Left ventricle myocardium superior (tissue), 1 donor: ENCODE measurements at regions not wholly inside any gene's neighbourhood (a gene's known extent, or its start where the extent isn't known, plus 50 kb on each side); places are given as distances from the start of the nearest gene placed in this dataset.
A peak's percentile ranks its signal among the peaks of the same experiment; 100 is the strongest.

Experiments used
- ATAC-seq: fragments of 200-7000 bp; cut with Tn5 transposase; one replicate; pipeline ENCODE4 v1.9.1; 2020; ENCODE audit warnings: mild to moderate bottlenecking, moderate library complexity
- DNase-seq: peaks from one replicate; pipeline ENCODE4 v3.0.0-alpha.2; 2020
- intact Hi-C: fragments of 100-400 bp; cut with micrococcal nuclease; formaldehyde crosslinking; loops from one replicate; pipeline ENCODE4 v1.11.0; 2022
- donor health status: DM: no; HTN: yes; CAD: no; lungs with severe emphysema.

GRCh38 chr11:116415095-116415494, 357.7 kb downstream of the BUD13 start:
- no peak for ATAC-seq
- no peak for DNase-seq
- intact Hi-C loops: no loop called here

DNA sequence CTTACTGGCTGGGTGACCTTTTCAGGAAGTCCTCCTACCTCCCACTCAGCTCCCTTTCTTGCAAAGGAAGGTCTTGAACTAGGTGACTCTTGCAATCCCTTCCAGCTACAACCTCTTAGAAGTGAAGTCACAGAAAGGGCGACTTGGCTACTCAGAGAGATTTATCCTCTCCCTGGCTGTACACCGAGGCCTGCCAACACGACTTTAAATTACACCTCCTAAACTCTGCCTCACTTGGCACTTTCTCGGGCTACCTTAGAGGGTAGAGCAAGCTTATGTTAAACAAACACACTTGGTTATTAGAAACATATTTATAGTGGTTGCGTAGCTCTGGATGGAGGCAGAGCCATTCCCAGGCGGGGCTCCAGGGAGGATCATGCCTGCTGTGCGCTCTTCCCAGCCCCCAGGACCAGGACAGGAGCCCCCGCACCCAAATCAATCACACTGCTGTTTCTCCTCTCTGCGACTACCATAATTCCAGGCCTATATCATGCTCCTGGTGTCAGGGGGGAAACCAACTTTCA, 358.4 kb downstream of the BUD13 start:
- ATAC-seq: no peak
- no peak for DNase-seq
- intact Hi-C loops: no loop called here

DNA sequence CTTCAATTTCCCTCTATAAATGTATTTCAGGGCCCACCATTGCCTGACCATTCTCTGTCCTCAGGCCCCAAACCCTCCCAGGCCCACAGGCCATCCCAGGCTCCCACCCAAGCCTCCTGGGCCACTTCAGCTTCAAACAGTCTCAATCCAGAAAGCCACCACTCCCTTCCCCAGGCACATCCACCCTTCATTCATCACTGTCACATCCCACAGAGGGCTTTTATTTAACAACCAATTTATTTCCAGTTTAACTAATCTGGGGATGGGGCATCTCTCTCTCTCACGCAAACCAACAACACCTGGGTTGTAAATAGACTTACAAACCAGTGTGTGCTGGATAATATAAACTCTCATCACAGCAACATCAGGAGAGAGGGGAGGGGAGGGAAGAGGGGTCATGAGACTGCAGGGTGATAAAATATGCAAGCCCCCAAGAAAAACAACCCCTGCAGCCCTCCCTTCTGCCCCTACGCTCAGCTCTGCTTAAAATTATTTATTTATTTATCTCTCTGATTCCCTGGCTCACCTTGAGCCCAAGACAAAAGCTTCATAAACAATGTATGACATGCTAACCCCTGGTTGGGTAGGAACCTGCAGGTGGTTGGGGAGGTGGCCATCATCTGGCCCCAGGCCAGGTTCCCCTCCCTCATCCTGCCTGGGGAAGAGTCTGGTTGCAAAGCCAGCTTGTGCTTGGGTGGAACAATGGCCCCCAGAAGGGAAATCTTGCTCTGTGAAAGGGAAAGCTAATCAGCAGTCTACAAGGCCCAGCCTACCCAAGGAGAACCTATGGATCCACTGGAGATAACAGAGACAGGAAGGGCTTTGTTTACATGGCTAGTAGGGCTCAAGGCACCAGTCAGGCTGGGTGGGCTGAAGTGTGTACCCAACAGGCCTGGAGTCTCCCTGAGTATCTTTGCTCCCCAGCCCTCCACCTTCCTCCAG, 359.2 kb downstream of the BUD13 start:
- ATAC-seq (no peak), DNase-seq (no peak)
- intact Hi-C loops: no loop called here

DNA sequence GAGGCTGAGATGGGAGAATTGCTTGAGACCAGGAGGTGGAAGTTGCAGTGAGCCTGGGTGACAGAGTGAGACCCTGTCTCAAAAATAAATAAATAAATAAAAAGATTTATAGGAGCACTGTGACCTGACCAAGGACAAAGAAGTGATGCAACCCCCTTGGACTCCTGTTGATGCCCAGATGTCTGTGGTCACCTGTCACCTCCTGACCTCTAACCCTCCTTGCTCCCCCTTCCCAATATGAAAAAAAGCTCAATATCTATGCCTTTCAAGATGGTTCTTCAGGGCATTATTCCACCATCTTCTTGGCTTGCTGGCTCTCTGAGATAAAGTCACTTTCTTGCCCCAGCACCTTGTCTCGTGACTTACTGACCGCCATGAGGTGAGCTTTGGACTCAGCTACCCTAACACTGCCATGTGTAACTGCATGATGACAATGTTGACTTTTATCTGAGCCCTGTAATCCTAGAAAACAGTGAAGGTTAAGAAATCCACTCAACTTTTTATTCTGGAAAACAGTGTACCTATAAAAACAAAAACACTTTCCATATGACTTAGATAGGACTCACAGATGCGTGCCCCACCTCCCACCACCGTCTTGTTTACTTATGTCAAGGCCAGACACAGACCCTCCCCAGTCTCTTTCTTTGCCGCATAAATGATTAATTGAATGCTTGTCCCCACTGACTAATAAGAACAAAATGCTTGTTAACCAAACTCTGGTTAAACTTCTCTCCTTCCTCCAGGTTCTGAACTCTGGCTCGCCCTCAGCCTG, 360.5 kb downstream of the BUD13 start:
- ATAC-seq (no peak), DNase-seq (no peak)
- intact Hi-C loops: no loop called here

- intact Hi-C loops: no loop called here
- no peak for DNase-seq
- ATAC-seq: no peak
These were observed 363.5 kb downstream of the BUD13 start for GRCh38 chr11:116409238-116409637.

GRCh38 chr11:116406042-116406441, 366.7 kb downstream of the BUD13 start:
- ATAC-seq (no peak), DNase-seq (no peak)
- intact Hi-C loops: no loop called here

DNA sequence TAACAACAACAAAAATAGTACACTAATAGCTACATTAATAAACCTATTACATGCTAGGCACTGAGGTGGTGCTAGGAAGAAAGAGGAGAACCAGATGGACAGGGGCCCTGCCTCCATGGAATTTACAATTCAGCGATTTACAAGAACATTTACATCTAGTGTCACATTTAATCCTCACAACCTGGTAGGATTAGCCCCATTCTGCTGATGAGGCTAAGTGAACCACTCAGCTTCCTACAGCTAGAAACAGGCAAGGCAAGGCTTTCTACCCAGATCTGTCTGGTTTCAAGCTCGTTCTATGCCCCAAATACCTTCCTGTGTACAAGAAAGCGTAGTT, 368.4 kb downstream of the BUD13 start:
- intact Hi-C loops: no loop called here
- DNase-seq: no peak

DNA sequence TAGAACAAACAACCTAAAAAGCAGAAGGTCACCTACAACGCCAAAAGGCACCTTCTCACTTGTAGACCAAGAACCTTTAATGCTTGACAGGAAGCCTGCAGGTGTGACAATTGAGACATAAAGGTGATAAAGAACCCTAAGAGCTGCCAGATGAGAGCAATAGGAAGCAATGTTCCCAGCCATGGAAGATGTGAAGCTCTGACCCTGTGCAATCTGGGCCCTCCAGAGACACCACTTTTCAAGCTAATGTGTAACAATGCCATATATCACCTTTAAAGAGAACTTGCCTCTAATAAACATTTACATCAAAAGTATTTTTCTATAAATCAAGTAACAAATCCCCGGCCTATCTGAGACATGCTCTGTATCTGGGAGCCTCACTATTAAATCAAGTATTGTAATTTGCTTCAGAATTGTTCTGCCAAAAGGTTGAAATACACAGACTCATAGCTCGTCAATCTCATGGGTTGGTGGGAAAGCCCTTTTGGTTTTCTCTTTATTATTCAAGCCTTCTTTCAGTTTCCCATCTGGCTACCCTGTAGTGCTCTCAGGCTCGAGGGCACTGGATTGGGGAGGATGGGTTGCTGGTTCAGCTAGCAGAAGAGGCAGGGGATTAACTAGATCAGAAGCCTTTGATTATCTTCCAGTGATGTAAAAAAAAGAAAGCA, 368.9 kb downstream of the BUD13 start:
- DNase-seq: no peak
- no peak for ATAC-seq
- intact Hi-C loops: no loop called here

More for the DNA sequence above, 368.4 kb downstream of the BUD13 start:
- no peak for ATAC-seq

DNA sequence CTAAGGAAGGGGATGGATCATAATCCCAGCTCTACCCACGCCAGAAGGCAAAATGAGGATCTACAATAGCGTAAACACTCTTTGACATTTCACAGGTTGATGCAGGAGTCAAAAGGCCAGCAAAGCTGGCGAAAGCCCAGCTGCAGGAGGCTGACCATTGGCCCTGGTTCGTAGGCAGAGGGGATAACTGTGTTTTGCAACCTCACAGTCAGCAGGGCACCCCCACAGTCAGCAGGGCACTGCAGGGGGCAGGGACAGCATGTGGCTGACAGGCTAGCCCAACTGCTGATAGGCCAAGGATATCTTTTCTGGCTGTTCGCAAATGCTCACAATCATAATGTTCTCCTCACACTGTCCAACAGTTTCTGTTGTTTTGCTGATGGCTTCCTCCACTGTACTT, 372.7 kb downstream of the BUD13 start:
- DNase-seq: no peak
- ATAC-seq: no peak
- intact Hi-C loops: no loop called here

GRCh38 chr11:116397602-116398084, 375.1 kb downstream of the BUD13 start:
- DNase-seq (no peak), ATAC-seq (no peak)
- intact Hi-C loops: no loop called here

- DNase-seq: no peak
- intact Hi-C loops: no loop called here
- ATAC-seq: no peak
These were observed 376.5 kb downstream of the BUD13 start for GRCh38 chr11:116396331-116396730.

DNA sequence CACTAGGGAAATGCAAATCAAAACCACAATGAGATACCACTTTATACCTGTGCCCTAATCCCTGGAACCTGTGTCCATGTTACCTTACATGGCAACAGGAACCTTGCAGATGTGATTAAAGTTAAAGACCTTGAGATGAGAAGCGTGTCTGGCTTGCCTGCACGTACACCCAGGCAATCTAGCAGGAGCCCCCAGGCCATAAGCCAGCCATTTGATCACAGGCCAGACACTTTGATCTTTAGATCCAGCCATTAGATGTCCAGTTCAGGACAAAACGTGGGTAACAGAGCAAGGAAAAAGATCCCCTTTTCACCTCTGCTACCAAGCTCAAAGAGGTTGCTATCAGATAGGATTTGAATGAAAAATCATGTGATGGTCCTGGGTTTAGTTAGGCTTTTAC, 378.8 kb downstream of the BUD13 start:
- no peak for DNase-seq
- ATAC-seq: no peak
- intact Hi-C loops: no loop called here

- intact Hi-C loops: no loop called here
These were observed 381.8 kb downstream of the BUD13 start for GRCh38 chr11:116390963-116391362.

DNA sequence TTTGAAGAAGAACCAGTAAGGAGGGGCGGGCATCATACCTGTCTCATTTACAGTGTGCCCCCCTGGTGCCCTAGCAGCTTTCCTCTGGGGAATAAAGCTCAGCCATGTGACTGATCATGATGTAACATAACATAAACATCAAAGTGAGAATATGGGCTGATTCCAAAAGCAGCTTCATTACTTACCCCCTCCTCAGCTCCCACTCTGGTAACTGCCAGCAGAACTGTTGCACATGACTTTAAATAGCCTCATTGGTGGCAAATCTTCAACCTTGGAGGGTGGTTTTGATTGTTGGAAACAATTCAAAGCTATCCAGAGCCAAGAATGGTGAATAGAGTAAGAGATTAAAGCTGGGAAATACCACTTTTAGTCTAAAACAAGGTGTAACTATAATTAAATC, 384.6 kb downstream of the BUD13 start:
- intact Hi-C loops: no loop called here
- no peak for ATAC-seq
- no peak for DNase-seq

More at GRCh38 chr11:116390963-116391362, 381.8 kb downstream of the BUD13 start:
- no peak for ATAC-seq
- DNase-seq: no peak

DNA sequence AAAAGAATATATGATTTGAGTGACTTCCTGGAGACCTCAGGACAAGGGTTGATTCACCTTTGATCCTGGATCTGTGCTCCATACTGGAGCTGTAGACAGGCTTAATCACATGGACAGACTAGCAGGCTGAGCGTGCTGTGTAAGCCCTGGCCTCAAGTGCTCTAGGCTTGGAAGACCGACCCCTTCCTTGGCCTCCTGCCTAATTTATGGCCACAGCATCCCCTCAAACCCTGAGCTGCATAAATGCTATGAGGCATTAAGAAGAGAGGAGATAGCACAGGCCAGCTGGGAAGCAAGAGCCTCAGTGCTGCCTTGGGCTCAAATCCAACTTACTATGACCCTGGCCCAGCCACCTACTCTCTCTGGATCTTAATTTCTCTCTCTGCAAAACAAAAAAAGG, 385.1 kb downstream of the BUD13 start:
- ATAC-seq: no peak
- intact Hi-C loops: no loop called here

DNA sequence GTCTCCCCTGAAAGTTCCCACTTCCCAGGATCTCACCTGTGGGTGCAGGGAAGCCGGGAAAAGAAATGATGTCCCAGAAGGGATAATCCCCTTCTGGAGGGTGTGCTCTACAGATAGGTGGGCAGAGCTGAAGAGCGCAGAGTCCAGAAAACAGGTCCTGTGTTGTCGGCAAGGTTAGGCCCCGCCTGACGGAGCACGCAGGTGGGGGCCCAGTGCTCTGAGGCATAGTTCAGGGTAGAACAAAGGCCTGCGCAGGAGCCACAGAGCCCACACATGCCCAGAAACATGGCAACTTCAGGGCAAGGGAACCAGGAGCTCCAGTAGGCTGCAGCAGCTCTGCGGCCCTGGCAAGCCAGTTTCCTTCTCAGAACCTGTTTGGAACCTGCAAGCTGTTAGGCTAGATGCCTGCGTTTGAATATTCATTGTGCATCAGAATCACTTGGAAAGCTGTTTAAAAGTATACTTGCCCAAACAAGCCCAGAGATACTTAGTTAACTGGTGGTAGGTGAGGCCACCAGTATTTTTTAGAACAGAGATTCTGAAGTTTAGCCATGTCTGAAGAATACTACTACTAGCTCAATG, 386.6 kb downstream of the BUD13 start:
- intact Hi-C loops: no loop called here
- DNase-seq (no peak), ATAC-seq (no peak)

More for the DNA sequence above, 385.1 kb downstream of the BUD13 start:
- DNase-seq: no peak

DNA sequence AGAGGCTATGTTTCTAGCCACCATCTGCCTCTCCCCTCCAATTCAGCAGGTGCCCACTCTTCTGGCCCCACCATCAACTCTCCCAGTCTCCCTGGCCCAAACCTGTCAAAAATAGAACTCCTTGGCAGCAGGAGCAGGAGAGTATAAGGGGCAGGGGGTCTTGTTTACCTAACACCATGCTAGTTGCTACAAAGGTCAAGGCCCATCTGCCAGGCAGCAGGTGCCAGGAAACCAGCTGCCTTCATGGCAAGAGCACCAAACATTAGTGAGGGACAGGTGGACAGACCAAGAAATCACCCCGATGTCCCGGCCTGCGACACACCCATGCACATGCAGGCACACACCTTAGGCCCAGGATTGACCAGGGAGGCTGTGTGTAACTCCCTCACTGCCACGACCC, 387.9 kb downstream of the BUD13 start:
- DNase-seq (no peak), ATAC-seq (no peak)
- intact Hi-C loops: no loop called here

DNA sequence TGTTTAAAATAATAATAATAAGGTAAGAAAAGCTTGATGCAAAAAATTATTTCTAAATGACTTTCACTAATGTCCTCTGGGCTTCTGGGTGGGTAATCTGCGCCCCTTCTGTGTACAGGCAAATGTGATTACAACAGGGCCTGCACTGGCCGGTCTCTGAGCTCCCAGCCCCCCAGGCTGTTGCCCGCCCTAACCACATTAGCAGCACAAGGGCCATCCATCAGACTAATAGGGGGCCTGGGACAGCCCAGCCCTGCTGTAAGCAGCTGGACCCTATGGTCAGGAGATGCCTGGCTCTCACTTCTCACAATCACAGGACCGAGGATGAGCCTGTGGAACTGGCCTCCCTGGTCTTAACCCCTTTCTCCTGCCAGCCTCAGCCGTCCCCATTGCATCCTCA, 388.4 kb downstream of the BUD13 start:
- DNase-seq (no peak), ATAC-seq (no peak)
- intact Hi-C loops: no loop called here

GRCh38 chr11:116379185-116379828, 393.5 kb downstream of the BUD13 start:
- intact Hi-C loops: no loop called here
- ATAC-seq (no peak), DNase-seq (peak; percentile 47)
